ENCODE measurements at regions not wholly inside any gene's neighbourhood (a gene's known extent, or its start where the extent isn't known, plus 50 kb on each side); places are given as distances from the start of the nearest gene placed in this dataset.

DNA sequence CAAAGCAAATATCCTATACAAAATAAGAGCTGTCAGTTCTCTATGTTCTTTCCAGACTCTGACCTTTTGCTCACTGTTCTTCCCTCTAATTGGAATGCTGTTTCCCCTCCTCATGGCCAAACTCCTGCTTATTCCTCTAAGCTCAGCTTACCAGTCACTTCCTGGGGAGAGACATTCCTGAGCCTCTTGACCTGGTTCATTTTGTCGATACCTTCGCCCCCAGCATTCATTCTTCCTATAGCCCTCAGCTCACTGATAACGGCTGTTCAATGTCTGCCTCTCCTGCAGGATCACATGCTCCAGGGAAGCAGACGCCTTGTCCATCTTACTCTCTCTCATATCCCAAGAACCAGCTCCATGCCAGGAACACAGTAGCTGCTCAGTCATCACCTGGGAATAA lies 431.0 kb downstream of the MED13L start:
- Histone ChIP-seq H3K4me3 (ENCODE audit: insufficient read length, low read depth) (no peak overlapping the region), H3K9me3 (ENCODE audit: insufficient read depth, low read length) (0 out of 2 replicates have a peak, but pooled peaks cover 10% of the 10 kb centered on the region), H3K27me3 (ENCODE audit: insufficient read depth, insufficient read length) (no peaks in the 10 kb centered on the region), H3K4me1 (ENCODE audit: insufficient read depth, insufficient read length) (no peaks in the 10 kb centered on the region), H3K36me3 (ENCODE audit: insufficient read depth, insufficient read length, low read length) (no peaks in the 10 kb centered on the region), H3K9ac (ENCODE audit: insufficient read length, low read depth) (no peak overlapping the region)
- DNase-seq (ENCODE audit: low read depth, low spot score): no peak
- TF ChIP-seq SUZ12 (IDR thresholded peaks at IDR 0.05; ENCODE audit: extremely low read depth, insufficient read depth, insufficient read length): no peak

GRCh38 chr12:115840159-115840558 lies 437.3 kb downstream of the MED13L start:
- no peaks in the 10 kb centered on the region for H3K27me3 ChIP-seq (ENCODE audit: insufficient read depth, insufficient read length)
- no peak for DNase-seq (ENCODE audit: low read depth, low spot score)
- no peak overlapping the region for H3K4me3 ChIP-seq (ENCODE audit: insufficient read length, low read depth)
- H3K9ac ChIP-seq (ENCODE audit: insufficient read length, low read depth): no peak overlapping the region
- peaks cover 3% of the 10 kb centered on the region for H3K4me1 ChIP-seq (ENCODE audit: insufficient read depth, insufficient read length)
- no peaks in the 10 kb centered on the region for H3K9me3 ChIP-seq (ENCODE audit: insufficient read depth, low read length)
- TF ChIP-seq SUZ12 (IDR thresholded peaks at IDR 0.05; ENCODE audit: extremely low read depth, insufficient read depth, insufficient read length) (no peak), YY1 (IDR thresholded peaks at IDR 0.05; ENCODE audit: insufficient read depth, insufficient read length) (no peak), ZNF274 (IDR thresholded peaks at IDR 0.05; ENCODE audit: low read depth, low read length) (no peak)
- no peaks in the 10 kb centered on the region for H3K36me3 ChIP-seq (ENCODE audit: insufficient read depth, insufficient read length, low read length)

DNA sequence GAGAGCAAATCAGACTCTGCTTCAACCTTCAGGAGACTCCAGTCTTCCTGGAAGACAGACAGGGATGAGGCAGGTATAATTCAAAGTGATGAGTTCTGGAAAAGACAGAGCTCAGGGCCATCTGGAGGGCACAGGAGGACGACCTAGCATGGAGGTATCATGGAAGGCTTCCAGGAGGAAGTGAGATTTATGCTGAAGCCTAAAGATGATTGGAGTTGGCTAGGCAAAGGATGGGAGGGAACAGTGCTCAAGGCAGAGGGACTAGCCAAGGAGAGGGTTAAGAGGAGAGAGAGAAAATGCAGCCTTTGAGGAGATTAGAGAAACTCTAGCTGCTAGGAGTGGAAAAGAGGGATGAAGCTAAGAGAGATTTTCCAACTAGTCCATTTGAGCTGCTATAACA lies 438.5 kb downstream of the MED13L start:
- no peaks in the 10 kb centered on the region for H3K36me3 ChIP-seq (ENCODE audit: insufficient read depth, insufficient read length, low read length)
- DNase-seq (ENCODE audit: low read depth, low spot score): no peak
- no peaks in the 10 kb centered on the region for H3K27me3 ChIP-seq (ENCODE audit: insufficient read depth, insufficient read length)
- TF ChIP-seq ZNF274 (IDR thresholded peaks at IDR 0.05; ENCODE audit: low read depth, low read length) (no peak), YY1 (IDR thresholded peaks at IDR 0.05; ENCODE audit: insufficient read depth, insufficient read length) (no peak), SUZ12 (IDR thresholded peaks at IDR 0.05; ENCODE audit: extremely low read depth, insufficient read depth, insufficient read length) (no peak)
- no peaks in the 10 kb centered on the region for H3K9me3 ChIP-seq (ENCODE audit: insufficient read depth, low read length)
- H3K4me3 ChIP-seq (ENCODE audit: insufficient read length, low read depth): no peak overlapping the region
- no peak overlapping the region for H3K9ac ChIP-seq (ENCODE audit: insufficient read length, low read depth)
- peaks cover 3% of the 10 kb centered on the region for H3K4me1 ChIP-seq (ENCODE audit: insufficient read depth, insufficient read length)

DNA sequence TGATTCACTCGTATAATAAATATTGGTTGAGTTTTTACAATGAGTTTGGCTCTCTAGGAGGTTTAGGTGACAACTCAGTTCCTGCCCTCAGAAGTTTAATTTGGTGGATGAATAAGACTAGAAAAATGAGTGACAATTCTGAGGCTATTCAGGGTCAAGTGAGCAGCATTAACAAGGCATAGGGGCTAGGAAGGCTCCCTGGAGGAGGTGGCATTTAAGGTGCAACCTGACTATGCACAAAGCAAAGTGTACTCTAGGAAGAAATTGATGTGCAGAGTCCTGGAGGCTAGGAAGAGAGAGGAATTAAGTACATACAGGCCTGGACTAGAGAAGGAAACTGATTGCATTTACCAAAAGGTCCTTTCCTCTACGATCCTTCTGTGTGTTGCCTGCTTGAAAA lies 440.3 kb downstream of the MED13L start:
- Histone ChIP-seq H3K9me3 (ENCODE audit: insufficient read depth, low read length) (no peaks in the 10 kb centered on the region), H3K27me3 (ENCODE audit: insufficient read depth, insufficient read length) (no peaks in the 10 kb centered on the region), H3K4me1 (ENCODE audit: insufficient read depth, insufficient read length) (peaks cover 3% of the 10 kb centered on the region), H3K9ac (ENCODE audit: insufficient read length, low read depth) (no peak overlapping the region), H3K4me3 (ENCODE audit: insufficient read length, low read depth) (no peak overlapping the region), H3K36me3 (ENCODE audit: insufficient read depth, insufficient read length, low read length) (no peaks in the 10 kb centered on the region)
- no peak for DNase-seq (ENCODE audit: low read depth, low spot score)
- TF ChIP-seq SUZ12 (IDR thresholded peaks at IDR 0.05; ENCODE audit: extremely low read depth, insufficient read depth, insufficient read length) (no peak), ZNF274 (IDR thresholded peaks at IDR 0.05; ENCODE audit: low read depth, low read length) (no peak), YY1 (IDR thresholded peaks at IDR 0.05; ENCODE audit: insufficient read depth, insufficient read length) (no peak)

- H3K36me3 ChIP-seq (ENCODE audit: insufficient read depth, insufficient read length, low read length): no peaks in the 10 kb centered on the region
- no peaks in the 10 kb centered on the region for H3K27me3 ChIP-seq (ENCODE audit: insufficient read depth, insufficient read length)
- TF ChIP-seq ZNF274 (IDR thresholded peaks at IDR 0.05; ENCODE audit: low read depth, low read length): no peak
- TF ChIP-seq YY1 (IDR thresholded peaks at IDR 0.05; ENCODE audit: insufficient read depth, insufficient read length): no peak
- no peak for TF ChIP-seq SUZ12 (IDR thresholded peaks at IDR 0.05; ENCODE audit: extremely low read depth, insufficient read depth, insufficient read length)
- H3K4me1 ChIP-seq (ENCODE audit: insufficient read depth, insufficient read length): peaks cover 3% of the 10 kb centered on the region
- H3K4me3 ChIP-seq (ENCODE audit: insufficient read length, low read depth): no peak overlapping the region
- no peak overlapping the region for H3K9ac ChIP-seq (ENCODE audit: insufficient read length, low read depth)
- no peak for DNase-seq (ENCODE audit: low read depth, low spot score)
- H3K9me3 ChIP-seq (ENCODE audit: insufficient read depth, low read length): no peaks in the 10 kb centered on the region
Observed at GRCh38 chr12:115835445-115835844, 442.0 kb downstream of the MED13L start.

DNA sequence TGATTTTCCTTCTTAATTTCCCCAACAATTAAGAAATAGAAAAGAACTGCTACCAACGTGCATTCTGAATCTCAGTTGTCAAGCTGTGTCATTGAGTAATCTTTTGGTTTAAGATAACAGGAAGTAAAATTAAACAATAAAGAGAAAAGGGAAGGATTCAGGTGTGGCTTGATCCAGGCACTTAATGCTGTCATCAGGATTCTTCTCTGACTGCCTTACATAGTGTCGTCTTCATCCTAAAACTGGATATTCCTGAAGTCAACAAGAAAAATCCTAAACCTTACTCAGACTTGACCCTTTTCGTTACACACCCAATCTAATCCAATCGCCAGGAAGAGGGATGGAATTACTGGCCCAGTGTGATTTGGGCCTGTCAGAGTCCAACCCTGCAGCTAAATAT lies 443.8 kb downstream of the MED13L start:
- no peak for TF ChIP-seq ZNF274 (IDR thresholded peaks at IDR 0.05; ENCODE audit: low read depth, low read length)
- TF ChIP-seq SUZ12 (IDR thresholded peaks at IDR 0.05; ENCODE audit: extremely low read depth, insufficient read depth, insufficient read length): no peak
- TF ChIP-seq YY1 (IDR thresholded peaks at IDR 0.05; ENCODE audit: insufficient read depth, insufficient read length): no peak
- H3K9me3 ChIP-seq (ENCODE audit: insufficient read depth, low read length): no peaks in the 10 kb centered on the region
- no peaks in the 10 kb centered on the region for H3K27me3 ChIP-seq (ENCODE audit: insufficient read depth, insufficient read length)
- no peak overlapping the region for H3K4me3 ChIP-seq (ENCODE audit: insufficient read length, low read depth)
- H3K9ac ChIP-seq (ENCODE audit: insufficient read length, low read depth): no peak overlapping the region
- no peak for DNase-seq (ENCODE audit: low read depth, low spot score)
- no peaks in the 10 kb centered on the region for H3K36me3 ChIP-seq (ENCODE audit: insufficient read depth, insufficient read length, low read length)
- no peaks in the 10 kb centered on the region for H3K4me1 ChIP-seq (ENCODE audit: insufficient read depth, insufficient read length)

DNA sequence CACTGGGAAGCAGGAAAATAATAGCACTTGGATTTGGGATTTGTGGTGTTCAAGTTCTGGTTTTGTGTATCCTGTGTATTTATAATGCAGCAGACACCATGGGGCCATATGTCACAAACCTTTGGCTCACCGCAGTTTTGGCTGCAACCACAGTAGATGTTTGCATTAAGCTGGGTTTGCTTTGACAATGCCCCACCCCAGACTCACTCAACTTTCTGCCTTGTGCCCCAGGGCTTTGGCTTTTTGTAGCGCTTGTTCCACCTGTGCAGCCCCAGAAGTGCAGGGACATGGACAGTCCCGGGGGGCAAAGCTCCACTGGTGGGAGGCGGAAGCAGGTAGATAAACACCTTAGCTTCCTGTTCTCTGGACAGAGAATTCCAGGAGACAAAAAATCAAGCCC lies 446.9 kb downstream of the MED13L start:
- Histone ChIP-seq H3K9me3 (ENCODE audit: insufficient read depth, low read length) (no peaks in the 10 kb centered on the region), H3K36me3 (ENCODE audit: insufficient read depth, insufficient read length, low read length) (no peaks in the 10 kb centered on the region), H3K27me3 (ENCODE audit: insufficient read depth, insufficient read length) (no peaks in the 10 kb centered on the region), H3K4me1 (ENCODE audit: insufficient read depth, insufficient read length) (no peaks in the 10 kb centered on the region), H3K9ac (ENCODE audit: insufficient read length, low read depth) (no peak overlapping the region), H3K4me3 (ENCODE audit: insufficient read length, low read depth) (no peak overlapping the region)
- TF ChIP-seq YY1 (IDR thresholded peaks at IDR 0.05; ENCODE audit: insufficient read depth, insufficient read length) (no peak), SUZ12 (IDR thresholded peaks at IDR 0.05; ENCODE audit: extremely low read depth, insufficient read depth, insufficient read length) (no peak), ZNF274 (IDR thresholded peaks at IDR 0.05; ENCODE audit: low read depth, low read length) (no peak)
- DNase-seq (ENCODE audit: low read depth, low spot score): no peak

DNA sequence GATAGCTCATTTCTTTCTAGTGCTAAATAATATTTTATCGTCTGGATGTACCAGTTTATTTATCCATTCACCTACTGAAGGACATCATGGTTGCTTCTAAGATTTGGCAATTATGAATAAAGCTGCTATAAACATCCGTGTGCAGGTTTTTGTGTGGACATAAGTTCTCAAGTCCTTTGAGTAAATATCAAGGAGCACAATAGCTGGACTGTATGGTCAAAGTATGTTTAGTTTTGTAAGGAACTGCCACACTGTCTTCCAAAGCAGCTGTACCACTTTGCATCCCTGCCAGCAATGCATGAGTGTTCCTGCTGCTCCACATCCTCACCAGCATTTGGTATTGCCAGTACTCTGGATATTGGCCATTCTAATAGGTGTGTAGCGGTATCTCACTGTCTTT lies 447.4 kb downstream of the MED13L start:
- DNase-seq (ENCODE audit: low read depth, low spot score): no peak
- peaks cover 3% of the 10 kb centered on the region; the same call in 1 of the 2 replicates for H3K9me3 ChIP-seq (ENCODE audit: insufficient read depth, low read length)
- H3K4me3 ChIP-seq (ENCODE audit: insufficient read length, low read depth): no peak overlapping the region
- no peaks in the 10 kb centered on the region for H3K36me3 ChIP-seq (ENCODE audit: insufficient read depth, insufficient read length, low read length)
- H3K9ac ChIP-seq (ENCODE audit: insufficient read length, low read depth): no peak overlapping the region
- no peaks in the 10 kb centered on the region for H3K4me1 ChIP-seq (ENCODE audit: insufficient read depth, insufficient read length)
- TF ChIP-seq ZNF274 (IDR thresholded peaks at IDR 0.05; ENCODE audit: low read depth, low read length) (no peak), YY1 (IDR thresholded peaks at IDR 0.05; ENCODE audit: insufficient read depth, insufficient read length) (no peak)
- H3K27me3 ChIP-seq (ENCODE audit: insufficient read depth, insufficient read length): no peaks in the 10 kb centered on the region

Data from NT2/D1 (cell line).